ENCODE measurements at regions not wholly inside any gene's neighbourhood (a gene's known extent, or its start where the extent isn't known, plus 50 kb on each side); places are given as distances from the start of the nearest gene placed in this dataset.

DNA sequence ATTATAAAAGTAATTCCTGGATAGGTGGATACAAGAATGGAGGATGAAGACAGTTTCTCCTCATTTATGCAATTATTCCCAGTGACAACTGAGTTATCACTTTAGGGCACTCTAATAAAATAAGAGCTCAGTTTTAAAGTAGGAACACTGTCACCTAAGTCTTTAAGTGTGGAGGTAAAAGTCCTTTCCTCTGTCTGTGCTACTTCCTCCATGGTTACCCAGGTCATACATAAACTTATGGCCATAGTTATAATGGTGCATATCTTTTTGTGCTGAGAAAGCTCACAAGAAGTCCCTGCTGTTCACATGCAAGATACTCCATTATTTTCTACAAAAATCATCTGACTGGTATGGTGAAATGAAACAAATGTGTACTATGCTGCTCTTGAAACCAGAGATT is 1093.6 kb downstream of the IGSF11 start:
- H3K9ac ChIP-seq (ENCODE audit: low read length), result no peak overlapping the region
- no peaks in the 10 kb centered on the region for H3K79me1 ChIP-seq (replicated peaks; ENCODE audit: low read length, poor library complexity, severe bottlenecking)
- H3K14ac ChIP-seq (ENCODE audit: low read length in 2 of 2), result no peak overlapping the region
- H3K23ac ChIP-seq (ENCODE audit: low read length in 2 of 2), result no peak overlapping the region
- no peak overlapping the region for H2BK5ac ChIP-seq (ENCODE audit: low read depth, low read length, poor library complexity, severe bottlenecking)
- no peak overlapping the region for H3K4me3 ChIP-seq (ENCODE audit: insufficient read depth in 1 of 2, low read depth in 1 of 2, low read length in 2 of 2)
- H3K4me1 ChIP-seq (ENCODE audit: control insufficient read depth, insufficient read depth, low read depth, low read length), result no peaks in the 10 kb centered on the region
- no peak overlapping the region for H3K18ac ChIP-seq (ENCODE audit: low read depth in 1 of 2, low read length in 2 of 2)
- no peak overlapping the region for H3K27ac ChIP-seq (ENCODE audit: low read length, poor library complexity, severe bottlenecking)
- no peaks in the 10 kb centered on the region for H3K9me3 ChIP-seq (ENCODE audit: control insufficient read depth, low read length)
- H2BK120ac ChIP-seq (ENCODE audit: low read depth, low read length), result no peak overlapping the region
- H3K36me3 ChIP-seq (ENCODE audit: control insufficient read depth in 1 of 2, insufficient read depth in 2 of 2, low read depth in 1 of 2, low read length in 2 of 2), result no peaks in the 10 kb centered on the region
- H2BK12ac ChIP-seq (ENCODE audit: low read length in 2 of 2), result no peak overlapping the region
- no peak overlapping the region for H2AK5ac ChIP-seq (ENCODE audit: low read length, severe bottlenecking)
- H3K4ac ChIP-seq (ENCODE audit: low read depth in 1 of 2, low read length in 2 of 2), result no peak overlapping the region
- no peak for DNase-seq
- H4K91ac ChIP-seq (ENCODE audit: low read length), result no peak overlapping the region
- H3K27me3 ChIP-seq (ENCODE audit: control insufficient read depth in 1 of 2, insufficient read depth in 1 of 2, low read length in 2 of 2), result no peaks in the 10 kb centered on the region
- H2AFZ ChIP-seq (ENCODE audit: low read depth, low read length), result no peak overlapping the region
- H4K8ac ChIP-seq (ENCODE audit: low read length), result no peak overlapping the region
- H2BK15ac ChIP-seq (ENCODE audit: low read depth, poor library complexity, severe bottlenecking), result no peak overlapping the region
- H3K4me2 ChIP-seq (ENCODE audit: low read length, poor library complexity, severe bottlenecking), result no peak overlapping the region

DNA sequence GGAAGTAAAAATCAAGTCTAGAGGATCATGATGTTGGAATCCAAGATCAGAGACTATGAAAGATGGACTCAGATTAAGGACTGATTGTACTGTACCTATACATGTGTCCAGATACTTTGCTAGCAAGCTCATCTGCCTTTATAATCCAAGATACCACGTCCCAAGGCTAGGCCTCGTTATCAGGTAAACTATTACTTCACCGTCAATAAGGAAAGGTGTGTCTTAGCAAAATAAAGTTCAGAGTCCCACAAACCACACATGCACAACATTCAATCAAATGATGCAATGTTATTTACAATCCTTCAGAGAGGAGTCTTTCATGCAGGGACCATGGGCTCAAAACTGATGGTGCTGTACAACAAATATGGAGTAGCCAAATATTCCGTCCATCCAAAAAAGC is 1092.9 kb downstream of the IGSF11 start:
- H2BK120ac ChIP-seq (ENCODE audit: low read depth, low read length), result no peak overlapping the region
- 89% methylated on average over 4 of the region's 4 CpGs for WGBS
- H3K4me1 ChIP-seq (ENCODE audit: control insufficient read depth, insufficient read depth, low read depth, low read length), result no peaks in the 10 kb centered on the region
- no peak overlapping the region for H2BK12ac ChIP-seq (ENCODE audit: low read length in 2 of 2)
- no peak overlapping the region for H3K14ac ChIP-seq (ENCODE audit: low read length in 2 of 2)
- H2AFZ ChIP-seq (ENCODE audit: low read depth, low read length), result no peak overlapping the region
- no peak overlapping the region for H3K4me3 ChIP-seq (ENCODE audit: insufficient read depth in 1 of 2, low read depth in 1 of 2, low read length in 2 of 2)
- H2BK5ac ChIP-seq (ENCODE audit: low read depth, low read length, poor library complexity, severe bottlenecking), result no peak overlapping the region
- DNase-seq, result no peak
- H3K4ac ChIP-seq (ENCODE audit: low read depth in 1 of 2, low read length in 2 of 2), result no peak overlapping the region
- H3K27ac ChIP-seq (ENCODE audit: low read length, poor library complexity, severe bottlenecking), result no peak overlapping the region
- H3K79me1 ChIP-seq (replicated peaks; ENCODE audit: low read length, poor library complexity, severe bottlenecking), result no peaks in the 10 kb centered on the region
- no peak overlapping the region for H3K4me2 ChIP-seq (ENCODE audit: low read length, poor library complexity, severe bottlenecking)
- H3K27me3 ChIP-seq (ENCODE audit: control insufficient read depth in 1 of 2, insufficient read depth in 1 of 2, low read length in 2 of 2), result no peaks in the 10 kb centered on the region
- H3K18ac ChIP-seq (ENCODE audit: low read depth in 1 of 2, low read length in 2 of 2), result no peak overlapping the region
- no peak overlapping the region for H2AK5ac ChIP-seq (ENCODE audit: low read length, severe bottlenecking)
- no peak overlapping the region for H4K91ac ChIP-seq (ENCODE audit: low read length)
- no peak overlapping the region for H3K23ac ChIP-seq (ENCODE audit: low read length in 2 of 2)
- no peaks in the 10 kb centered on the region for H3K36me3 ChIP-seq (ENCODE audit: control insufficient read depth in 1 of 2, insufficient read depth in 2 of 2, low read depth in 1 of 2, low read length in 2 of 2)
- no peaks in the 10 kb centered on the region for H3K9me3 ChIP-seq (ENCODE audit: control insufficient read depth, low read length)
- no peak overlapping the region for H2BK15ac ChIP-seq (ENCODE audit: low read depth, poor library complexity, severe bottlenecking)
- no peak overlapping the region for H4K8ac ChIP-seq (ENCODE audit: low read length)
- no peak overlapping the region for H3K9ac ChIP-seq (ENCODE audit: low read length)

DNA sequence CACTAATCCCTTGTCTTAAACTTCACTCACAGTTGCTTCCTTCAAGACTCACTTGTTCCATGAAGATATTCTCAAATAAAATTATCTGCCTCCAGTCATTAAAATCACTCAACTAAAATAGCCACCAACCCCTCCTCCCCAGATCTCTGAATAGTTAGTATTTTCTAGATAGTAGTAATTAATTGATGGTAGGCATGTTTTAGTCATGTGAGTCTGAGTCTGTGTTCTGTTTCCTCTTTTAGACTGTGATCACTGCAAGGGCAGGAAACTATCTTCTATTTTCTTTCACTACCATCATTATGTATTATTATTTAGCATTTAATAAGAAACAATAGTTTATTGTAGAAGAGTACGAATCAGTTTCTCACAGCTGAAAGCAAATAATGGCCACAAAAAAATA is 1080.5 kb downstream of the IGSF11 start:
- Histone ChIP-seq H3K18ac (ENCODE audit: low read depth in 1 of 2, low read length in 2 of 2) (no peak overlapping the region), H3K9ac (ENCODE audit: low read length) (no peak overlapping the region), H3K27ac (ENCODE audit: low read length, poor library complexity, severe bottlenecking) (no peak overlapping the region), H2BK15ac (ENCODE audit: low read depth, poor library complexity, severe bottlenecking) (no peak overlapping the region), H3K23ac (ENCODE audit: low read length in 2 of 2) (no peak overlapping the region), H2BK12ac (ENCODE audit: low read length in 2 of 2) (no peak overlapping the region), H3K27me3 (ENCODE audit: control insufficient read depth in 1 of 2, insufficient read depth in 1 of 2, low read length in 2 of 2) (no peaks in the 10 kb centered on the region), H4K91ac (ENCODE audit: low read length) (no peak overlapping the region), H3K14ac (ENCODE audit: low read length in 2 of 2) (no peak overlapping the region), H4K8ac (ENCODE audit: low read length) (no peak overlapping the region), H3K4me3 (ENCODE audit: insufficient read depth in 1 of 2, low read depth in 1 of 2, low read length in 2 of 2) (no peak overlapping the region), H3K4ac (ENCODE audit: low read depth in 1 of 2, low read length in 2 of 2) (no peak overlapping the region), H2BK120ac (ENCODE audit: low read depth, low read length) (no peak overlapping the region), H3K4me2 (ENCODE audit: low read length, poor library complexity, severe bottlenecking) (no peak overlapping the region), H3K4me1 (ENCODE audit: control insufficient read depth, insufficient read depth, low read depth, low read length) (no peaks in the 10 kb centered on the region), H2AK5ac (ENCODE audit: low read length, severe bottlenecking) (no peak overlapping the region), H3K79me1 (replicated peaks; ENCODE audit: low read length, poor library complexity, severe bottlenecking) (no peaks in the 10 kb centered on the region), H3K36me3 (ENCODE audit: control insufficient read depth in 1 of 2, insufficient read depth in 2 of 2, low read depth in 1 of 2, low read length in 2 of 2) (no peaks in the 10 kb centered on the region), H3K9me3 (ENCODE audit: control insufficient read depth, low read length) (no peaks in the 10 kb centered on the region), H2BK5ac (ENCODE audit: low read depth, low read length, poor library complexity, severe bottlenecking) (no peak overlapping the region), H2AFZ (ENCODE audit: low read depth, low read length) (no peak overlapping the region)
- no peak for DNase-seq
- no CpG with 5 or more reads among the region's 1 CpG for WGBS

DNA sequence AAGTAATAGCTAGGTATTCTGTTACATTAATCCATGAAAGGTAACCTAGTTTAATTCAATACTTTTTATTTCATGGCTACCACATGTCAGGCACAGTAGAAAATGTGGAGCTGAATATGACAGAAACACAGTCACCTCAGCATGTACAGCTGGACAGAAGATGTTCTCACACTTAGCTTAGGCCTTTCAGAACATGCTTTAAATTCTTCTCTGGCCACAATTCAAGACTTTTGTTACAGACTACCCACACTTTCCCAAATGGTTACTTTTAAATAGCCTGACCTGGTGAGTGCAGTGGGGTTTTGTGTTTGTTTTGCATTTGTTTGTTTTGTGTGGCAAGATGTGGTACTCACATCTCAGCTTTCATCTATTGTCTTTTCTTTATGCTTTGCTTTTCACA is 1079.5 kb downstream of the IGSF11 start:
- Histone ChIP-seq H3K27ac (ENCODE audit: low read length, poor library complexity, severe bottlenecking) (no peak overlapping the region), H3K18ac (ENCODE audit: low read depth in 1 of 2, low read length in 2 of 2) (no peak overlapping the region), H3K4ac (ENCODE audit: low read depth in 1 of 2, low read length in 2 of 2) (no peak overlapping the region), H2BK15ac (ENCODE audit: low read depth, poor library complexity, severe bottlenecking) (no peak overlapping the region), H2BK5ac (ENCODE audit: low read depth, low read length, poor library complexity, severe bottlenecking) (no peak overlapping the region), H4K91ac (ENCODE audit: low read length) (no peak overlapping the region), H2BK12ac (ENCODE audit: low read length in 2 of 2) (no peak overlapping the region), H2AK5ac (ENCODE audit: low read length, severe bottlenecking) (no peak overlapping the region), H3K9me3 (ENCODE audit: control insufficient read depth, low read length) (no peaks in the 10 kb centered on the region), H3K9ac (ENCODE audit: low read length) (no peak overlapping the region), H3K36me3 (ENCODE audit: control insufficient read depth in 1 of 2, insufficient read depth in 2 of 2, low read depth in 1 of 2, low read length in 2 of 2) (no peaks in the 10 kb centered on the region), H4K8ac (ENCODE audit: low read length) (no peak overlapping the region), H2AFZ (ENCODE audit: low read depth, low read length) (no peak overlapping the region), H3K14ac (ENCODE audit: low read length in 2 of 2) (no peak overlapping the region), H3K79me1 (replicated peaks; ENCODE audit: low read length, poor library complexity, severe bottlenecking) (no peaks in the 10 kb centered on the region), H3K4me3 (ENCODE audit: insufficient read depth in 1 of 2, low read depth in 1 of 2, low read length in 2 of 2) (no peak overlapping the region), H3K23ac (ENCODE audit: low read length in 2 of 2) (no peak overlapping the region), H3K4me2 (ENCODE audit: low read length, poor library complexity, severe bottlenecking) (no peak overlapping the region), H3K27me3 (ENCODE audit: control insufficient read depth in 1 of 2, insufficient read depth in 1 of 2, low read length in 2 of 2) (no peaks in the 10 kb centered on the region), H2BK120ac (ENCODE audit: low read depth, low read length) (no peak overlapping the region), H3K4me1 (ENCODE audit: control insufficient read depth, insufficient read depth, low read depth, low read length) (no peaks in the 10 kb centered on the region)
- no peak for DNase-seq

Measured in mesenchymal stem cell (in vitro differentiated cells and primary cell).